Neural progenitor cell (in vitro differentiated cells): ENCODE measurements at regions not wholly inside any gene's neighbourhood (a gene's known extent, or its start where the extent isn't known, plus 50 kb on each side); places are given as distances from the start of the nearest gene placed in this dataset.

Experiments used
- DNase-seq: peaks from one replicate; pipeline ENCODE4 v3.0.0-alpha.2; 2016; ENCODE audit warnings: low spot score
- H2AFZ ChIP-seq: fragments of 200-600 bp; sonication (generic); replicated peaks from 2 replicates; pipeline ENCODE4 v1.6.1; 2016; ENCODE audit warnings: antibody characterized with exemption
- H3F3A ChIP-seq: fragments of 200-600 bp; sonication (generic); 2 replicates; pipeline ENCODE4 v1.6.1; 2016; ENCODE audit warnings: antibody characterized with exemption, low read depth
- H3K27ac ChIP-seq: fragments of 200-600 bp; sonication (generic); 2 replicates; pipeline ENCODE4 v1.5.1; 2016; ENCODE audit warnings: mild to moderate bottlenecking
- H3K27me3 ChIP-seq: fragments of 200-600 bp; sonication (generic); 2 replicates; pipeline ENCODE4 v1.6.1; 2016; ENCODE audit warnings: mild to moderate bottlenecking, moderate library complexity
- H3K36me3 ChIP-seq: fragments of 200-600 bp; sonication (generic); 2 replicates; pipeline ENCODE4 v1.5.1; 2016
- H3K4me1 ChIP-seq: fragments of 200-600 bp; sonication (generic); 2 replicates; pipeline ENCODE4 v1.6.1; 2016; ENCODE audit warnings: mixed run types
- H3K4me2 ChIP-seq: fragments of 200-600 bp; sonication (generic); 2 replicates; pipeline ENCODE4 v1.6.1; 2016
- H3K4me3 ChIP-seq: fragments of 200-600 bp; sonication (generic); 2 replicates; pipeline ENCODE4 v1.5.1; 2016
- H3K79me2 ChIP-seq: fragments of 200-600 bp; sonication (generic); 2 replicates; pipeline ENCODE4 v1.6.1; 2016; ENCODE audit warnings: low read depth
- H3K9ac ChIP-seq: fragments of 200-600 bp; sonication (generic); 2 replicates; pipeline ENCODE4 v1.6.1; 2016
- H3K9me3 ChIP-seq: fragments of 200-600 bp; sonication (generic); 2 replicates; pipeline ENCODE4 v1.5.1; 2016; ENCODE audit warnings: low read depth
- H4K20me1 ChIP-seq: fragments of 200-600 bp; sonication (generic); 2 replicates; pipeline ENCODE4 v1.6.1; 2016; ENCODE audit warnings: low read depth
- H3K27ac Mint-ChIP-seq: 3 replicates; pipeline ENCODE4 v1.8.0; 2021; ENCODE audit warnings: mixed read lengths
- H3K27me3 Mint-ChIP-seq: 2 replicates; pipeline ENCODE4 v1.8.0; 2022; ENCODE audit warnings: low read depth, mild to moderate bottlenecking, inconsistent platforms, moderate library complexity, mixed read lengths; ENCODE audit not compliant: insufficient read depth
- H3K36me3 Mint-ChIP-seq: 3 replicates; pipeline ENCODE4 v1.8.0; 2021; ENCODE audit warnings: mixed read lengths
- H3K4me1 Mint-ChIP-seq: 3 replicates; pipeline ENCODE4 v1.8.0; 2021; ENCODE audit warnings: mixed read lengths
- H3K4me3 Mint-ChIP-seq: 3 replicates; pipeline ENCODE4 v1.8.0; 2021; ENCODE audit warnings: mild to moderate bottlenecking, moderate library complexity, mixed read lengths
- H3K9me3 Mint-ChIP-seq: 3 replicates; pipeline ENCODE4 v1.8.0; 2020; ENCODE audit warnings: mixed read lengths
- EZH2 ChIP-seq: fragments of 200-600 bp; sonication (generic); IDR thresholded peaks from 2 replicates; pipeline ENCODE4 v1.6.1; 2017; ENCODE audit warnings: antibody characterized with exemption, mild to moderate bottlenecking, moderate library complexity
- EZH2phosphoT487 ChIP-seq: fragments of 200-600 bp; sonication (generic); IDR thresholded peaks from 2 replicates; pipeline ENCODE4 v1.6.1; 2017; ENCODE audit warnings: antibody characterized with exemption
- TF ChIP-seq, protein P1 (sequence below): fragments of 200-600 bp; sonication (generic); IDR thresholded peaks from 2 replicates; pipeline ENCODE4 v1.5.1; 2017; ENCODE audit warnings: antibody characterized with exemption, mild to moderate bottlenecking

GRCh38 chr12:89968151-89968700 lies 259.6 kb upstream of the ATP2B1 start:
- no peak for DNase-seq
- H3F3A ChIP-seq, result no peaks in the 10 kb centered on the region
- H4K20me1 ChIP-seq, result no peaks in the 10 kb centered on the region
- no peaks in the 10 kb centered on the region for H3K36me3 Mint-ChIP-seq
- H3K4me1 ChIP-seq, result peaks cover 5% of the 10 kb centered on the region
- no peak overlapping the region for H2AFZ ChIP-seq
- H3K4me3 Mint-ChIP-seq, result no peak overlapping the region
- peaks cover 16% of the 10 kb centered on the region for H3K4me1 Mint-ChIP-seq
- H3K9me3 ChIP-seq, result no peaks in the 10 kb centered on the region
- H3K4me3 ChIP-seq, result no peak overlapping the region
- H3K9ac ChIP-seq, result no peak overlapping the region
- H3K79me2 ChIP-seq, result no peaks in the 10 kb centered on the region
- H3K27me3 Mint-ChIP-seq, result no peaks in the 10 kb centered on the region
- H3K4me2 ChIP-seq, result no peak overlapping the region
- TF ChIP-seq EZH2 (no peak), EZH2phosphoT487 (no peak)
- no peaks in the 10 kb centered on the region for H3K36me3 ChIP-seq
- H3K9me3 Mint-ChIP-seq, result peaks cover 2% of the 10 kb centered on the region
- H3K27ac ChIP-seq, result no peak overlapping the region
- H3K27ac Mint-ChIP-seq, result no peak overlapping the region
- H3K27me3 ChIP-seq, result peaks cover 16% of the 10 kb centered on the region

- peaks cover 2% of the 10 kb centered on the region for H3K9me3 Mint-ChIP-seq
- no peaks in the 10 kb centered on the region for H3K9me3 ChIP-seq
- no peak overlapping the region for H3K27ac ChIP-seq
- H3F3A ChIP-seq, result no peaks in the 10 kb centered on the region
- H3K4me1 Mint-ChIP-seq, result peaks cover 15% of the 10 kb centered on the region
- peaks cover 5% of the 10 kb centered on the region for H3K4me1 ChIP-seq
- H3K9ac ChIP-seq, result no peak overlapping the region
- no peak for DNase-seq
- H3K79me2 ChIP-seq, result no peaks in the 10 kb centered on the region
- H3K27ac Mint-ChIP-seq, result no peak overlapping the region
- H3K36me3 Mint-ChIP-seq, result no peaks in the 10 kb centered on the region
- no peak overlapping the region for H3K4me3 Mint-ChIP-seq
- H3K4me2 ChIP-seq, result no peak overlapping the region
- TF ChIP-seq EZH2phosphoT487 (no peak), EZH2 (no peak)
- TF ChIP-seq, protein P1, sequence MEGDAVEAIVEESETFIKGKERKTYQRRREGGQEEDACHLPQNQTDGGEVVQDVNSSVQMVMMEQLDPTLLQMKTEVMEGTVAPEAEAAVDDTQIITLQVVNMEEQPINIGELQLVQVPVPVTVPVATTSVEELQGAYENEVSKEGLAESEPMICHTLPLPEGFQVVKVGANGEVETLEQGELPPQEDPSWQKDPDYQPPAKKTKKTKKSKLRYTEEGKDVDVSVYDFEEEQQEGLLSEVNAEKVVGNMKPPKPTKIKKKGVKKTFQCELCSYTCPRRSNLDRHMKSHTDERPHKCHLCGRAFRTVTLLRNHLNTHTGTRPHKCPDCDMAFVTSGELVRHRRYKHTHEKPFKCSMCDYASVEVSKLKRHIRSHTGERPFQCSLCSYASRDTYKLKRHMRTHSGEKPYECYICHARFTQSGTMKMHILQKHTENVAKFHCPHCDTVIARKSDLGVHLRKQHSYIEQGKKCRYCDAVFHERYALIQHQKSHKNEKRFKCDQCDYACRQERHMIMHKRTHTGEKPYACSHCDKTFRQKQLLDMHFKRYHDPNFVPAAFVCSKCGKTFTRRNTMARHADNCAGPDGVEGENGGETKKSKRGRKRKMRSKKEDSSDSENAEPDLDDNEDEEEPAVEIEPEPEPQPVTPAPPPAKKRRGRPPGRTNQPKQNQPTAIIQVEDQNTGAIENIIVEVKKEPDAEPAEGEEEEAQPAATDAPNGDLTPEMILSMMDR, result no peak
- peaks cover 16% of the 10 kb centered on the region for H3K27me3 ChIP-seq
- no peaks in the 10 kb centered on the region for H3K27me3 Mint-ChIP-seq
- no peak overlapping the region for H3K4me3 ChIP-seq
- no peaks in the 10 kb centered on the region for H4K20me1 ChIP-seq
- H3K36me3 ChIP-seq, result no peaks in the 10 kb centered on the region
- H2AFZ ChIP-seq, result no peak overlapping the region
Observed at GRCh38 chr12:89966495-89967240, 258.0 kb upstream of the ATP2B1 start.

DNA sequence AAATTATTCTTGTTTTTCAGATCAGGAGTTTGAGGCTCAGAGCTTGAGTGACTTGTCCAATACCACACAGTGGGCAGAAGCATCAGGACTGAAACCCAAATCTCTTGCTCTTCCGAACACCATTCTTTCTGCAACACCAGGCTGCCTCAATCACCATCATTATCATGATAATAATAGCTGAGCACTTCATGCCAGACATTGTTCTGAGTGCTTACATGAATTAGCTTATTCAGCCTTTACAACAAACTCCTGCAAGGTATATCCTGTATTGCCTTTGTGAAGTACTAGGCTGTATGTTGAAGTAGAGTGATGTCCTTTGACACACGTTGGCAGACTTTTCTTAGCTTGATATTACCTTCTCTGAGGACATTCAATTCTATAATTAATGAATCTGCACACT lies 257.4 kb upstream of the ATP2B1 start:
- no peaks in the 10 kb centered on the region for H3K27me3 Mint-ChIP-seq
- peaks cover 3% of the 10 kb centered on the region for H3K9me3 Mint-ChIP-seq
- peaks cover 12% of the 10 kb centered on the region for H3K4me1 Mint-ChIP-seq
- Histone ChIP-seq H3K4me3 (no peak overlapping the region), H3F3A (no peaks in the 10 kb centered on the region), H3K9ac (no peak overlapping the region), H3K4me2 (no peak overlapping the region), H3K9me3 (no peaks in the 10 kb centered on the region), H3K27ac (no peak overlapping the region), H3K27me3 (peaks cover 16% of the 10 kb centered on the region), H2AFZ (no peak overlapping the region), H4K20me1 (no peaks in the 10 kb centered on the region), H3K79me2 (no peaks in the 10 kb centered on the region), H3K4me1 (peaks cover 5% of the 10 kb centered on the region), H3K36me3 (no peaks in the 10 kb centered on the region)
- no peak overlapping the region for H3K27ac Mint-ChIP-seq
- H3K36me3 Mint-ChIP-seq, result no peaks in the 10 kb centered on the region
- H3K4me3 Mint-ChIP-seq, result no peak overlapping the region
- no peak for TF ChIP-seq EZH2phosphoT487
- DNase-seq, result no peak

- Histone ChIP-seq H3K4me3 (no peak overlapping the region), H3K9me3 (no peaks in the 10 kb centered on the region), H3K36me3 (no peaks in the 10 kb centered on the region), H3K4me2 (no peak overlapping the region), H3K79me2 (no peaks in the 10 kb centered on the region), H2AFZ (no peak overlapping the region), H3K27ac (no peak overlapping the region), H3K9ac (no peak overlapping the region), H4K20me1 (no peaks in the 10 kb centered on the region), H3F3A (no peaks in the 10 kb centered on the region), H3K27me3 (peaks cover 16% of the 10 kb centered on the region), H3K4me1 (peaks cover 5% of the 10 kb centered on the region)
- H3K4me1 Mint-ChIP-seq, result peaks cover 12% of the 10 kb centered on the region
- no peak for DNase-seq
- H3K36me3 Mint-ChIP-seq, result no peaks in the 10 kb centered on the region
- TF ChIP-seq EZH2 (no peak), EZH2phosphoT487 (no peak)
- TF ChIP-seq, protein P1, result peak; percentile 22
- no peak overlapping the region for H3K4me3 Mint-ChIP-seq
- peaks cover 5% of the 10 kb centered on the region for H3K9me3 Mint-ChIP-seq
- no peak overlapping the region for H3K27ac Mint-ChIP-seq
- H3K27me3 Mint-ChIP-seq, result no peaks in the 10 kb centered on the region
Observed at GRCh38 chr12:89962648-89963047, 254.0 kb upstream of the ATP2B1 start.
